Mesothelial cell of epicardium (in vitro differentiated cells): ENCODE measurements at regions not wholly inside any gene's neighbourhood (a gene's known extent, or its start where the extent isn't known, plus 50 kb on each side); places are given as distances from the start of the nearest gene placed in this dataset.
"Not testable (repeated sequence)": the region's sequence is repeated elsewhere in the genome, so short reads cannot be mapped to it uniquely, and the experiment has no call there.

Experiments
- DNase-seq, 2 experiments: peaks; one replicate each; pipeline ENCODE4 v3.0.0; 2021; ENCODE audit warnings: low spot score in 2 of 2; ENCODE audit not compliant: unreplicated experiment in 2 of 2
- H3K27ac Mint-ChIP-seq: 2 replicates; pipeline ENCODE4 v1.8.0; 2021; ENCODE audit warnings: mixed read lengths
- H3K27me3 Mint-ChIP-seq: 2 replicates; pipeline ENCODE4 v1.8.0; 2021; ENCODE audit warnings: low read depth, mixed read lengths
- H3K36me3 Mint-ChIP-seq: 2 replicates; pipeline ENCODE4 v1.8.0; 2021; ENCODE audit warnings: mixed read lengths
- H3K4me1 Mint-ChIP-seq: 2 replicates; pipeline ENCODE4 v1.8.0; 2021; ENCODE audit warnings: mixed read lengths
- H3K4me3 Mint-ChIP-seq: 2 replicates; pipeline ENCODE4 v1.8.0; 2021; ENCODE audit warnings: mild to moderate bottlenecking, moderate library complexity, mixed read lengths
- H3K9me3 Mint-ChIP-seq: 2 replicates; pipeline ENCODE4 v1.8.0; 2021; ENCODE audit warnings: mixed read lengths
- TF ChIP-seq, protein P1 (sequence below): fragments of 200-600 bp; sonication (generic); IDR thresholded peaks from one replicate; pipeline ENCODE4 v1.5.0; 2021; ENCODE audit warnings: antibody characterized with exemption; ENCODE audit not compliant: unreplicated experiment

DNA sequence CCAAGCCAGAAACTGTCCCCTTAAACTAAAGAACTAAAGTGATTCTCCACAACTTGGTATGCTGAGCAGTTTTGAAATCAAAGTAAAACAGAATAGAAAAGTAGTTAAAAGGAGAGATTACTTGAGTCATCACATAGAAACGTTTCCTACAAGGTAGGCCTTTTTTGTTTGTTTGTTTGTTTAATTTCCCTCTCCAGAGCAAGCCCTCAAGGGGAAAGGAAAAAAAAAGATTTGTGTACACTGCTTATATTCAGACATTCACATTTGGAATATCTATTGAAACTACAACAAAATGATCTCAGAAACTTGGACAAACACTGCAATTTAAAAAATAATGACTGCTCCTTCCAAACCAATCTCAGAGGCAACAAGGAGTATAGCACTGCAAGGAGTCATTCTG, 304.7 kb upstream of the NREP start:
- Mint-ChIP-seq H3K36me3 (peaks cover 4% of the 10 kb centered on the region), H3K9me3 (peaks cover 8% of the 10 kb centered on the region), H3K4me3 (no peak overlapping the region), H3K4me1 (peaks cover 64% of the 10 kb centered on the region), H3K27me3 (no peaks in the 10 kb centered on the region), H3K27ac (peak overlapping the region; percentile 78)
- TF ChIP-seq, protein P1, sequence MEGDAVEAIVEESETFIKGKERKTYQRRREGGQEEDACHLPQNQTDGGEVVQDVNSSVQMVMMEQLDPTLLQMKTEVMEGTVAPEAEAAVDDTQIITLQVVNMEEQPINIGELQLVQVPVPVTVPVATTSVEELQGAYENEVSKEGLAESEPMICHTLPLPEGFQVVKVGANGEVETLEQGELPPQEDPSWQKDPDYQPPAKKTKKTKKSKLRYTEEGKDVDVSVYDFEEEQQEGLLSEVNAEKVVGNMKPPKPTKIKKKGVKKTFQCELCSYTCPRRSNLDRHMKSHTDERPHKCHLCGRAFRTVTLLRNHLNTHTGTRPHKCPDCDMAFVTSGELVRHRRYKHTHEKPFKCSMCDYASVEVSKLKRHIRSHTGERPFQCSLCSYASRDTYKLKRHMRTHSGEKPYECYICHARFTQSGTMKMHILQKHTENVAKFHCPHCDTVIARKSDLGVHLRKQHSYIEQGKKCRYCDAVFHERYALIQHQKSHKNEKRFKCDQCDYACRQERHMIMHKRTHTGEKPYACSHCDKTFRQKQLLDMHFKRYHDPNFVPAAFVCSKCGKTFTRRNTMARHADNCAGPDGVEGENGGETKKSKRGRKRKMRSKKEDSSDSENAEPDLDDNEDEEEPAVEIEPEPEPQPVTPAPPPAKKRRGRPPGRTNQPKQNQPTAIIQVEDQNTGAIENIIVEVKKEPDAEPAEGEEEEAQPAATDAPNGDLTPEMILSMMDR: no peak
- no peak for DNase-seq

DNA sequence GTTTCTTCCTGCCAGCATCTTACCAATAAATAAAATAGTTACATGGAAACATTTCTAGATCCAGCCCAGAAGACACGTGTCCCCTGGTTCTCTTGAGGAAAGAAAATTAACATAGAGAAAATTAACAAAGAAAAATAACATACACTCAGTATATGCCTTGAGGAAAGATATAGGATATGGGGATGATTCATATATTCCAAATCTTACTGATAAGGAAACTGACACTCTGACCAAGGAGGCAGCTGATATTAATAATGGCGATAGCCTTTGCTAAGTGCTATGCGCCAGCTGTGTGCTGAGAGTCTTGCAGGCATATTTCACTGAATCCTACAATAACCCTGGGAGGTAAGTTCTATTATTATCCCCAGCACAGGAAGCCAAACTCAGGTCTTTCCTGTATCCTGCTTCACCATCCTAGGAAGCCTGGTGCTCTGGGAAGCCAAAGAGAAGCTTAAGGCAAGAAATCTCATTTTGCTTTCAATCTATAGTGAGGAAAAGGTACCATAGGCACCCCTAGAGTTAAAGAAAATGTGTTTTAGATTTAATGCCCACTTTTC, 302.7 kb upstream of the NREP start:
- H3K36me3 Mint-ChIP-seq: peaks cover 12% of the 10 kb centered on the region
- H3K27me3 Mint-ChIP-seq: no peaks in the 10 kb centered on the region
- H3K27ac Mint-ChIP-seq: no peak overlapping the region
- peaks cover 26% of the 10 kb centered on the region for H3K9me3 Mint-ChIP-seq
- no peak for DNase-seq
- peaks cover 44% of the 10 kb centered on the region for H3K4me1 Mint-ChIP-seq
- TF ChIP-seq, protein P1: no peak
- no peak overlapping the region for H3K4me3 Mint-ChIP-seq

DNA sequence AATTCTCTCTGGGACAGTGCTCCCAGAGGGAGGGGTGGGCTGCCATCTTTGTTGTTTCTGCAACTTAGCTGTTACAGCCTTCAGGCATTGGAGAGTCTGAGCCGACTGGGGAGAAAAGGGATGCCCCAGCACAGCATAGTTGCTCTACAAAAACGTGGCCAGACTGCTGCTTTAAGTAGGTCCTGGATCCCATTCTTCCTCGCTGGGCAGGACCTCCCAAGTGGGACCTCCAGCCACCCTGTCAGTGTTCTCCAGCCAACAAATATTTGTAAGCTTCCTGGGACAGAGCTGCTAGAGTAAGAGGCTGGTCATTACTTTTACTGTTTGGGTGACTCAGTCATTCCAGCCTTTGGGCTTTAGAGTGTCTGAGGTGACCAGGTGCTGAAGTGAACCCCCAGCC, 292.7 kb upstream of the NREP start:
- H3K27ac Mint-ChIP-seq: no peak overlapping the region
- H3K4me1 Mint-ChIP-seq: no peaks in the 10 kb centered on the region
- DNase-seq: no peak
- H3K36me3 Mint-ChIP-seq: peaks cover 11% of the 10 kb centered on the region
- H3K27me3 Mint-ChIP-seq: no peaks in the 10 kb centered on the region
- H3K9me3 Mint-ChIP-seq: peaks cover 51% of the 10 kb centered on the region
- H3K4me3 Mint-ChIP-seq: no peak overlapping the region
- TF ChIP-seq, protein P1: no peak

DNA sequence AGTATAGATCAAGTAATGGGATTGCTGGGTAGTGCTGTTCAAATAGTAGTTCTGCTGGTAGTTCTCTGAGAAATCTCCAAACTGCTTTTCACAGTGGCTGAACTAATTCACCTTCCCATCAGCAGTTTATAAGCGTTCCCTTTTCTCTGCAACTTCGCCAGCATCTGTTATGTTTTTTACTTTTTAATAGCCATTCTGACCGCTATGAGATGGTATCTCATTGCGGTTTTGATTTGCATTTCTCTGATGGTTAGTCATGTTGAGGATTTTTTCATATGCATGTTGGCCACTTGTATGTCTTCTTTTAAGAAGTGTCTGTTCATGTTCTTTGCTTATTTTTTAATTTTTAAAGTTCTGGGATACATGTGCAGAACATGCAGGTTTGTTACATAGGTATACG, 279.2 kb upstream of the NREP start:
- TF ChIP-seq, protein P1: no peak
- Mint-ChIP-seq H3K36me3 (no peaks in the 10 kb centered on the region), H3K27me3 (no peaks in the 10 kb centered on the region), H3K27ac (no peak overlapping the region), H3K4me1 (no peaks in the 10 kb centered on the region), H3K4me3 (no peak overlapping the region), H3K9me3 (peaks cover 13% of the 10 kb centered on the region)
- no peak for DNase-seq

DNA sequence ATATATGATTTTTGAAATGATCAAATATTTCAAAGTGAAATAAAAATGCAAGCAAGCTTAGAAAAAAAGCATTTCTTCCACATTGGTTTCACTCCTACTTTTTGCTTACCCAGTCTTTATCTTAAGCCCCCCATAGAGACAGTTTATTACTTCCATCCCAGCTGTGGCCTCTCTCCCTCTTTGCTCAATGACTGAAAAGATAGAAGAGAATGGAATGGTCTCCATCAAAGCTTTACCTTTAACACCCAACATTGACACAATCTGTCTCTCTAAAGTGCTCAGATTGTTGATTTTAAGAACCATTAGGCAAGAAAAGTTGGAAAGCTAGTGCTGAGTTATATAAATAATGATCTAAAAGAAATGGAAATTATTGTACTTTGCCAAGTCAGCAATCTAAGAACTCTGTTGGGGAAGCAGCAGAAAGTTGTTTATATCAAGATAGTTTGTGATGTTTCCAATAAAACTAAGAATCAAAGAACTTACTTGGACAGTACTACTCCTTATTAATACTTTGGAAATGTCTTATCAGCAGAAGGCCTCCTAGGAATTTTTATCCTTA, 277.5 kb upstream of the NREP start:
- H3K9me3 Mint-ChIP-seq: peaks cover 13% of the 10 kb centered on the region
- H3K36me3 Mint-ChIP-seq: no peaks in the 10 kb centered on the region
- DNase-seq: no peak
- peak overlapping the region; percentile 59 for H3K27ac Mint-ChIP-seq
- no peak overlapping the region for H3K4me3 Mint-ChIP-seq
- H3K27me3 Mint-ChIP-seq: no peaks in the 10 kb centered on the region
- TF ChIP-seq, protein P1: no peak
- no peaks in the 10 kb centered on the region for H3K4me1 Mint-ChIP-seq

DNA sequence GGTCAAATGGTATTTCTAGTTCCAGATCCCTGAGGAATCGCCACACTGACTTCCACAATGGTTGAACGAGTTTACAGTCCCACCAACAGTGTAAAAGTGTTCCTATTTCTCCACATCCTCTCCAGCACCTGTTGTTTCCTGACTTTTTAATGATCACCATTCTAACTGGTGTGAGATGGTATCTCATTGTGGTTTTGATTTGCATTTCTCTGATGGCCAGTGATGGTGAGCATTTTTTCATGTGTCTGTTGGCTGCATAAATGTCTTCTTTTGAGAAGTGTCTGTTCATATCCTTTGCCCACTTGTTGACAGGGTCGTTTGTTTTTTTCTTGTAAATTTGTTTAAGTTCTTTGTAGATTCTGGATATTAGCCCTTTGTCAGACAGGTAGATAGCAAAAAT, 269.9 kb upstream of the NREP start:
- not testable (repeated sequence) for H3K9me3 Mint-ChIP-seq, H3K27ac Mint-ChIP-seq, H3K4me1 Mint-ChIP-seq

More for the DNA sequence above, 269.9 kb upstream of the NREP start:
- DNase-seq, H3K36me3 Mint-ChIP-seq, H3K27me3 Mint-ChIP-seq, H3K4me3 Mint-ChIP-seq: not testable (repeated sequence)
